HG03159 (cell line): ENCODE measurements at regions not wholly inside any gene's neighbourhood (a gene's known extent, or its start where the extent isn't known, plus 50 kb on each side); places are given as distances from the start of the nearest gene placed in this dataset.
"Not testable (repeated sequence)": the region's sequence is repeated elsewhere in the genome, so short reads cannot be mapped to it uniquely, and the experiment has no call there.

Source experiments
- ATAC-seq: cut with Tn5 transposase; IDR thresholded peaks from one replicate; pipeline ENCODE4 v1.9.1; 2021; ENCODE audit warnings: mild to moderate bottlenecking, moderate library complexity; ENCODE audit not compliant: unreplicated experiment

- no peak for ATAC-seq
These were observed 904.6 kb upstream of the LRRN3 start for GRCh38 chr7:110186334-110186733.

GRCh38 chr7:110187877-110188554 is 902.9 kb upstream of the LRRN3 start:
- ATAC-seq = no peak

GRCh38 chr7:110204527-110204926 is 886.4 kb upstream of the LRRN3 start:
- ATAC-seq = no peak

GRCh38 chr7:110205899-110206298 is 885.0 kb upstream of the LRRN3 start:
- ATAC-seq = no peak

- no peak for ATAC-seq
These were observed 881.0 kb upstream of the LRRN3 start for GRCh38 chr7:110209884-110210283.

GRCh38 chr7:110210941-110211608 is 879.9 kb upstream of the LRRN3 start:
- no peak for ATAC-seq

GRCh38 chr7:110224643-110225042 is 866.3 kb upstream of the LRRN3 start:
- no peak for ATAC-seq

GRCh38 chr7:110246118-110246517 is 844.8 kb upstream of the LRRN3 start:
- ATAC-seq = no peak

- no peak for ATAC-seq
These were observed 837.8 kb upstream of the LRRN3 start for GRCh38 chr7:110253093-110253492.

GRCh38 chr7:110257673-110258072 is 833.3 kb upstream of the LRRN3 start:
- no peak for ATAC-seq

GRCh38 chr7:110262251-110262650 is 828.7 kb upstream of the LRRN3 start:
- no peak for ATAC-seq

- no peak for ATAC-seq
These were observed 826.6 kb upstream of the LRRN3 start for GRCh38 chr7:110264288-110264687.

- no peak for ATAC-seq
These were observed 809.6 kb upstream of the LRRN3 start for GRCh38 chr7:110281362-110281761.

- ATAC-seq = no peak
These were observed 807.9 kb upstream of the LRRN3 start for GRCh38 chr7:110283056-110283455.

- ATAC-seq = no peak
These were observed 799.5 kb upstream of the LRRN3 start for GRCh38 chr7:110291430-110291829.

- ATAC-seq = no peak
These were observed 794.6 kb upstream of the LRRN3 start for GRCh38 chr7:110296321-110296720.

GRCh38 chr7:110307776-110308175 is 783.2 kb upstream of the LRRN3 start:
- no peak for ATAC-seq

- no peak for ATAC-seq
These were observed 782.1 kb upstream of the LRRN3 start for GRCh38 chr7:110308791-110309190.

- no peak for ATAC-seq
These were observed 781.0 kb upstream of the LRRN3 start for GRCh38 chr7:110309941-110310340.

- ATAC-seq = no peak
These were observed 779.4 kb upstream of the LRRN3 start for GRCh38 chr7:110311556-110311955.

- no peak for ATAC-seq
These were observed 773.2 kb upstream of the LRRN3 start for GRCh38 chr7:110317541-110318265.

- ATAC-seq = not testable (repeated sequence)
These were observed 770.6 kb upstream of the LRRN3 start for GRCh38 chr7:110320285-110320684.
